Fibroblast of lung (primary cell): ENCODE measurements at regions not wholly inside any gene's neighbourhood (a gene's known extent, or its start where the extent isn't known, plus 50 kb on each side); places are given as distances from the start of the nearest gene placed in this dataset.

Experiments used
- CTCF ChIP-seq, 2 donors: IDR thresholded peaks in 1 of 2; conservative IDR thresholded peaks in 1 of 2; 1 replicate in 1 of 2; 2 replicates in 1 of 2; pipeline ENCODE4 v1.5.1; 2011 to 2012; ENCODE audit warnings: low read length in 2 of 2, control low read depth in 1 of 2, inconsistent platforms in 1 of 2, low read depth in 1 of 2, mild to moderate bottlenecking in 1 of 2
- EZH2 ChIP-seq: IDR thresholded peaks from 2 replicates; pipeline ENCODE4 v1.5.1; 2012; ENCODE audit warnings: low read length, control low read depth, mild to moderate bottlenecking; ENCODE audit errors: missing control alignments

DNA sequence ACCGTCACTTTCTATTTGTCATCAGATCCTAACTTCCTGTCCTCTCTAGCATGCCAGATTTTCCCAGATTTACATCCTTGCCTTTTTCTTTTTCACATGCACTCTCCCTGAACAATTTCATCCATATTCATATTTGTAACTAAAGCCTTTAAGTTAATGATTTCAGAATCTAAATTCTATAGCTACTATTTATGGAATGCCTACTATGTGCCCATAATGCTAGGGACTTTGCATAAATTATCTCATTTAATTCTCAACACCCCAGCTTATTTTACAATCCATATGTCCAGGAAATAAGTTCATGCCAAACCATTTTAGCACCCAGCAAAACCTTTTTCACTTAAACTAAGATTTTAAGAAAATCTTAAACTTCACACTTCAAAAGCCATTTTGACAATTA, 531.9 kb downstream of the NUP35 start:
- TF ChIP-seq CTCF (conservative IDR thresholded peaks at IDR 0.05 in 1 of 2, IDR thresholded peaks at IDR 0.05 in 1 of 2; ENCODE audit: low read depth in 1 of 2, low read length in 2 of 2) (no peak), EZH2 (no peak)
